ENCODE measurements at regions not wholly inside any gene's neighbourhood (a gene's known extent, or its start where the extent isn't known, plus 50 kb on each side); places are given as distances from the start of the nearest gene placed in this dataset.
A peak's percentile ranks its signal among the peaks of the same experiment; 100 is the strongest.
"Not testable (repeated sequence)": the region's sequence is repeated elsewhere in the genome, so short reads cannot be mapped to it uniquely, and the experiment has no call there.

- Mint-ChIP-seq H3K36me3 (peaks cover 1% of the 10 kb centered on the region), H3K4me1 (peaks cover 5% of the 10 kb centered on the region), H3K27me3 (no peaks in the 10 kb centered on the region), H3K4me3 (no peak overlapping the region), H3K9me3 (no peaks in the 10 kb centered on the region), H3K27ac (no peak overlapping the region)
- DNase-seq, result no peak
Measured at GRCh38 chr5:42960506-42960905, 79.6 kb downstream of the ANXA2R start.

GRCh38 chr5:42956551-42956950 is 83.6 kb downstream of the ANXA2R start:
- peaks cover 12% of the 10 kb centered on the region for H3K4me1 Mint-ChIP-seq
- H3K36me3 Mint-ChIP-seq, result peaks cover 14% of the 10 kb centered on the region
- no peak for DNase-seq
- H3K9me3 Mint-ChIP-seq, result peaks cover 6% of the 10 kb centered on the region
- H3K27me3 Mint-ChIP-seq, result no peaks in the 10 kb centered on the region
- H3K4me3 Mint-ChIP-seq, result no peak overlapping the region
- no peak overlapping the region for H3K27ac Mint-ChIP-seq

GRCh38 chr5:42953041-42953440 is 87.1 kb downstream of the ANXA2R start:
- H3K9me3 Mint-ChIP-seq, result peaks cover 6% of the 10 kb centered on the region
- no peak overlapping the region for H3K27ac Mint-ChIP-seq
- no peaks in the 10 kb centered on the region for H3K27me3 Mint-ChIP-seq
- H3K36me3 Mint-ChIP-seq, result peaks cover 14% of the 10 kb centered on the region
- peaks cover 27% of the 10 kb centered on the region for H3K4me1 Mint-ChIP-seq
- H3K4me3 Mint-ChIP-seq, result peak overlapping the region; percentile 93
- DNase-seq, result no peak

GRCh38 chr5:42952578-42952974 is 87.5 kb downstream of the ANXA2R start:
- Mint-ChIP-seq H3K27ac (peak overlapping the region; percentile 99), H3K4me1 (peaks cover 27% of the 10 kb centered on the region), H3K27me3 (no peaks in the 10 kb centered on the region), H3K36me3 (peaks cover 14% of the 10 kb centered on the region), H3K9me3 (peaks cover 6% of the 10 kb centered on the region), H3K4me3 (peak overlapping the region; percentile 93)
- no peak for DNase-seq

GRCh38 chr5:42951293-42951840 is 88.8 kb downstream of the ANXA2R start:
- Mint-ChIP-seq H3K4me3 (peak overlapping the region; percentile 93), H3K27ac (peak overlapping the region; percentile 99), H3K27me3 (no peaks in the 10 kb centered on the region), H3K9me3 (peaks cover 6% of the 10 kb centered on the region), H3K36me3 (peaks cover 14% of the 10 kb centered on the region), H3K4me1 (peaks cover 27% of the 10 kb centered on the region)
- DNase-seq, result peak; percentile 86

- H3K27me3 Mint-ChIP-seq, result no peaks in the 10 kb centered on the region
- H3K27ac Mint-ChIP-seq, result peak overlapping the region; percentile 99
- DNase-seq, result peak; percentile 67
- peak overlapping the region; percentile 93 for H3K4me3 Mint-ChIP-seq
- H3K4me1 Mint-ChIP-seq, result peaks cover 27% of the 10 kb centered on the region
- peaks cover 6% of the 10 kb centered on the region for H3K9me3 Mint-ChIP-seq
- H3K36me3 Mint-ChIP-seq, result peaks cover 14% of the 10 kb centered on the region
Measured at GRCh38 chr5:42950456-42951292, 89.4 kb downstream of the ANXA2R start.

- Mint-ChIP-seq H3K9me3 (peaks cover 6% of the 10 kb centered on the region), H3K4me1 (peaks cover 30% of the 10 kb centered on the region), H3K27ac (peak overlapping the region; percentile 99), H3K4me3 (peak overlapping the region; percentile 93), H3K27me3 (no peaks in the 10 kb centered on the region), H3K36me3 (peaks cover 14% of the 10 kb centered on the region)
- DNase-seq, result no peak
Measured at GRCh38 chr5:42950116-42950455, 90.0 kb downstream of the ANXA2R start.

GRCh38 chr5:42949348-42950115 is 90.6 kb downstream of the ANXA2R start:
- peaks cover 6% of the 10 kb centered on the region for H3K9me3 Mint-ChIP-seq
- H3K4me1 Mint-ChIP-seq, result peaks cover 33% of the 10 kb centered on the region
- peak overlapping the region; percentile 80 for H3K4me3 Mint-ChIP-seq
- peak overlapping the region; percentile 85 for H3K27ac Mint-ChIP-seq
- peak; percentile 67 for DNase-seq
- no peaks in the 10 kb centered on the region for H3K27me3 Mint-ChIP-seq
- H3K36me3 Mint-ChIP-seq, result peaks cover 14% of the 10 kb centered on the region

GRCh38 chr5:42948961-42949347 is 91.2 kb downstream of the ANXA2R start:
- Mint-ChIP-seq H3K4me1 (peaks cover 36% of the 10 kb centered on the region), H3K27me3 (no peaks in the 10 kb centered on the region), H3K4me3 (peak overlapping the region; percentile 80), H3K27ac (peak overlapping the region; percentile 85), H3K9me3 (peaks cover 6% of the 10 kb centered on the region), H3K36me3 (peaks cover 9% of the 10 kb centered on the region)
- DNase-seq, result no peak

- no peak for DNase-seq
- Mint-ChIP-seq H3K27ac (no peak overlapping the region), H3K36me3 (no peaks in the 10 kb centered on the region), H3K4me1 (peaks cover 21% of the 10 kb centered on the region), H3K4me3 (no peak overlapping the region), H3K27me3 (no peaks in the 10 kb centered on the region), H3K9me3 (no peaks in the 10 kb centered on the region)
Measured at GRCh38 chr5:42944989-42945388, 95.1 kb downstream of the ANXA2R start.

GRCh38 chr5:42943931-42944631 is 96.0 kb downstream of the ANXA2R start:
- Mint-ChIP-seq H3K27ac (no peak overlapping the region), H3K36me3 (no peaks in the 10 kb centered on the region), H3K9me3 (no peaks in the 10 kb centered on the region), H3K4me1 (peaks cover 13% of the 10 kb centered on the region), H3K27me3 (no peaks in the 10 kb centered on the region), H3K4me3 (no peak overlapping the region)
- no peak for DNase-seq

- Mint-ChIP-seq H3K4me1 (peaks cover 9% of the 10 kb centered on the region), H3K27ac (no peak overlapping the region), H3K36me3 (no peaks in the 10 kb centered on the region), H3K4me3 (no peak overlapping the region), H3K27me3 (no peaks in the 10 kb centered on the region), H3K9me3 (peaks cover 2% of the 10 kb centered on the region)
- DNase-seq, result no peak
Measured at GRCh38 chr5:42940853-42941252, 99.3 kb downstream of the ANXA2R start.

GRCh38 chr5:42932011-42932410 is 108.1 kb downstream of the ANXA2R start:
- not testable (repeated sequence) for H3K9me3 Mint-ChIP-seq, DNase-seq, H3K4me3 Mint-ChIP-seq, H3K36me3 Mint-ChIP-seq, H3K27me3 Mint-ChIP-seq, H3K4me1 Mint-ChIP-seq, H3K27ac Mint-ChIP-seq

GRCh38 chr5:42931451-42931850 is 108.7 kb downstream of the ANXA2R start:
- not testable (repeated sequence) for H3K9me3 Mint-ChIP-seq, H3K27me3 Mint-ChIP-seq, H3K4me3 Mint-ChIP-seq, H3K36me3 Mint-ChIP-seq, H3K4me1 Mint-ChIP-seq, H3K27ac Mint-ChIP-seq, DNase-seq

- H3K36me3 Mint-ChIP-seq, result peaks cover 1% of the 10 kb centered on the region
- H3K9me3 Mint-ChIP-seq, result peaks cover 4% of the 10 kb centered on the region
- no peak for DNase-seq
- H3K4me3 Mint-ChIP-seq, result no peak overlapping the region
- H3K4me1 Mint-ChIP-seq, result no peaks in the 10 kb centered on the region
- H3K27ac Mint-ChIP-seq, result no peak overlapping the region
- no peaks in the 10 kb centered on the region for H3K27me3 Mint-ChIP-seq
Measured at GRCh38 chr5:42930934-42931333, 109.2 kb downstream of the ANXA2R start.

Measured in activated naive CD8-positive, alpha-beta T cell treated with anti-CD3 and anti-CD28 coated beads for 36 hours (primary cell).